GM18520 (cell line): ENCODE measurements at regions not wholly inside any gene's neighbourhood (a gene's known extent, or its start where the extent isn't known, plus 50 kb on each side); places are given as distances from the start of the nearest gene placed in this dataset.

Experiments
- ATAC-seq: cut with Tn5 transposase; IDR thresholded peaks from one replicate; pipeline ENCODE4 v1.9.1; 2021; ENCODE audit not compliant: unreplicated experiment

DNA sequence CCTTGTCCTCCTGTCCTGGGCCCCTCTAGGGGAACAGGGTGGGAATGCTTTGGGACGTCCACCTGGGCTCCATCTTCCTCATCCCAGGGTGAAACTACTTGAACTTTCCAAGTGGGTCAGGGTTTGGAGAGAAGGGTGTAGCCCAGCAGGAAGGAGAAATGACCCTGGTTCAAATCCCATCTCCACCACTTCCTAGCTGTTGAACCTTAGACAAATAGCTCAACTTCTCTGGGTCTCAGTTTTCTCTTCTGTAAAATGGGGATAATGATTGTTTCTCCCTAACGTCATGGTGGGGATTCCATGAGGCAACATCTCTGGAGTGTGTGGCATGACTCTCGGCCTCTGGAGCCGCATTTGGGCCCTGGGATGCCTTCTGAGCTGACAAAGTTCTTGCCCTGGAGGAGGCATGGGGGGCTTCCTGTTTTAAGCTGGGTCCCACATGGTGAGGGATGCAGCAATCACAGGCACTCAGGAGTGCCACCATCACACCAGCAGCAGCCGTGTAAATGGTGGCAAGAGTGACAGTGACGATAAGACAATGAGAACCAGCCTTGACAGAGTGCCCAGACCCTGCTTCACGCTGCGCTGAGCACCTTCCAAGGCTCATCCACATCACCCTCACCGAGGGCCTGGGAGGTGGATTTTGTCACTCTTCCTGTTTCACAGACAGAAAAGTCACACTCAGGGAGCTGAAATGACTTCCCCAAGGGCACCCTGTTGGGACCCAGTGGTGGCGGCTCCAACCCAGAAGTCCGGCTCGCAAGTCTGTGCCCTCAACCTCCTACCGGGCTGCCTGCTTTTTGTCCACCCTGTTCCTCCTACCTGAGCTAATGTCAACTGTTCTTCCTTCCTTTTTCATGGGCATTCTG lies 69.5 kb upstream of the IER5L start:
- ATAC-seq, result no peak

DNA sequence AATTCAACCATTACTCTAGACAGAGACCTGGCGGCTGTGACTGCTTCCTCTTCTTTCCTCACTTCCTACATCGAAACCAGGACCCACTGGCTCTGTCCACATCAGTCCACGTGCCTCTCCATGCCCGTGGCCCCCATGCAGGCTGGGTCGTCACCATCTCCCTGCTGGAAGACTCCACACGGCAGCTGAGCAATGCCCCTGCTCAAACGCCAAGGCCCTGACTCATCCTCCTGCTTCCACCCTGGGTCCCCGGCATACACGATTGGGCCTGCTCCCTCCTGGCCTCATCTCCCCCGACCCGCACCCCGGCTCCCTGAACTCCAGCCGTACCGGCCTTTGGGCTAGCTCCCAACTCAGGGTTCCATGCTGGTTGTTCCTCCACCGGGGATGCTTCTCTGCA lies 67.2 kb upstream of the IER5L start:
- ATAC-seq, result no peak

DNA sequence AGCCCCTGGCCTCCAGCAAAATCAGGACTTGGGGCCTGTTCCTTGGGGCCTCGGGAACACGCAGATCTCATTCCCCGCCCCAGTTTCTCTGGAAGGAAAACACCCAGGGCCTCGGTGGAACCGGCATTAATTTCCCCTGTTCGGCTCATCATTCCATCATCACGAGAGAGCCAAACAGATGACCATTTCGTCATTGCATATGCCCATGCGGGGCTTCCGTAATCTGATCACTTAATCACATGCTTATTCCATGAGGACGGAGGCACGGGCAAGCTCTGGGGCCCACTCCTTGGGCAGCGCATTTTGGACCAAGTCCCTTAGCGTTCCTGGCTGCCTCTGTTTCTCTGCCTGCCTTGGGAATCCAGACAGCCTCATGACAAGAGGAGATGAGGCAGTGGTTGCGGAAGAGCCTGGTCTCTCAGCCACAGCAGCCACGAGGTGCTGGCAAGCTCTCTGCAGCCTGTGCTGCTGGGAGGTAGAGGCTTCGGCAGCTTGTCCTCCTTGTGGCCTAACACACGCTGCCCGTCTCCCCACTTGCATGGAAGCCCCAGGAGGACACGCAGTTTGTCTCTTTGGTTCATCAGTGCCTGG lies 65.0 kb upstream of the IER5L start:
- ATAC-seq, result no peak

DNA sequence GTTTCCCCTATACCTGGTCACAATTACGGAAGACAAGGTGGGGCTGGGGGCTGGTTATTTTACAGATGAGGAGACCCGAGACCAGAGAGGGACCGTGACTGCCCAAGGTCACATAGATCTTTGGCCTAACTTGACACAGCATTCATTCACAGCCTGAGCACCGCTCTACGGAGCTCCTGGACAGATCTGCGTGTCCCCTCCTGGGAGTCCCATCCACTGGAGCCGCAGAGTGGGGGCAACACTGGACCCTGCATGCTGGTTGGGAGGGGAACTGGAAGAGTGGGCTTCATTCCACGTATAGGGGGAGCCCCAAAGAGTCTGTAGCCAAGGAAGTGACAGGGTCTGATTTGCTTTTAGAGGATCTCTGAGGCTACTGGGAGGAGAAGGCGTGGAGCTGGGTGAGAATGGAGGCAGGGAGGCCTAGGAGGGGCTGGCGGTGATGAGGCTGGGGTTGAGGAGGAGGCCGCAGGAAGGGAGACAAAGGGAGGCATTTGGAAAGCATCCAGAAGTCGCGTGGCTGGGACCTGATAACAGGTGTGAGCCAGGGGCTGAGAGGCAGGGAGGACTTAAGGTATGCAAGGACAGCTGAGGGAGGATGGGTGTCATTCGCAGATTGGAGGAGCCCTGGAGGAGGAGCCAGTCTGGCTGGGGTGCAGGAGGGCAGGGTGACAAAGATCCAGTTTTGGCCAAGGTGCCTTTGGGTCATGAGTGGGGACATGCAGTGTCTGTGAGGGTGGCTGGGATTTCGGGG lies 64.3 kb upstream of the IER5L start:
- ATAC-seq, result no peak

DNA sequence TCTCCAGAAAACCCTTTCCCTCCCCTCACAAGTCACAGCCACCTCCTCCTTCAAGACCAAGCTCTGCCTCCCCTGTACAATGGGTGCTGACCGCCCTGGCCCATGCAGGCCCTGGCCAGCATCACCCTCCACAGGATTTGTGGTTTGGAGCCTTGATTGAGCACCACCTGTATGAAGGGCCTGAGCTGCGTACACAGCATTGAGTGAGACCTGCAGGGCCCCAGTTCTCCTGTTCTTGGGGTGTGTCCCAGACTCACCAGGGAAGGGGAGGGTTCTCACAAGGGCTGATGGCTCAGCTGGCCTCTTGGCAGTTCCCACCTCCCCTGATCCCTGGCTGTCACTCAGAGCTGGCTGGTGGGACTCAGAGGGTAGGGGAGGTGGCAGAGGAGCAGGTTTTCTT lies 63.7 kb upstream of the IER5L start:
- ATAC-seq, result no peak

DNA sequence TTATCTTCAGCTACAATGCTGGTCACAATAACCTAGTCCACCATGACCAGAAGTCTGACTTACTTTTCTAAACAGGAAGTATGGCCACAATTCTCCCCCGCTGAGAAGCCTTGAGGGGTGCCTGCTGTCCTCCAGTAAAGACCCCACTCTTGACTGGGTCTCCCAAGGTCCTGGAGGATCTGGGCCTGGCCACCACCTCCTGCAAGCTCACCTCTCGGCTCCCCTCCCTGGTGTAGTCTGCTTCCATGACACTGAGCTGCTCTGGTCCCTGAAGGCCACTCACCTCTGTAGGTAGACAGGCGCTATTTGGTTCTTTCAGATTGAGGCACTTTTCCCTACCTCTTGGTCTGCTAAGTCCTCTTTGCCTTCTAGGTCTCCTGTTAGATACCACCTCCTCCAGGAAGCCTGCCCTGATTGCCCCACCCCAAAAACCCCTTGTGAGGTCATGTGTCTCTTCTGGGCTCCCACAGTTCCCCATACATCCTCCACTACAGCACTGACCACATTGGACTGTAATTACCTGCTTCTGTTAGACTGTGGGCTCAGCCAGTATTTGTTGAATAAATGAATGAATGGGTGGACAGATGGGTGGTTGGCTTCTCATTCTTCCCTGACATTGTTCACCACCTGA lies 62.6 kb upstream of the IER5L start:
- no peak for ATAC-seq

DNA sequence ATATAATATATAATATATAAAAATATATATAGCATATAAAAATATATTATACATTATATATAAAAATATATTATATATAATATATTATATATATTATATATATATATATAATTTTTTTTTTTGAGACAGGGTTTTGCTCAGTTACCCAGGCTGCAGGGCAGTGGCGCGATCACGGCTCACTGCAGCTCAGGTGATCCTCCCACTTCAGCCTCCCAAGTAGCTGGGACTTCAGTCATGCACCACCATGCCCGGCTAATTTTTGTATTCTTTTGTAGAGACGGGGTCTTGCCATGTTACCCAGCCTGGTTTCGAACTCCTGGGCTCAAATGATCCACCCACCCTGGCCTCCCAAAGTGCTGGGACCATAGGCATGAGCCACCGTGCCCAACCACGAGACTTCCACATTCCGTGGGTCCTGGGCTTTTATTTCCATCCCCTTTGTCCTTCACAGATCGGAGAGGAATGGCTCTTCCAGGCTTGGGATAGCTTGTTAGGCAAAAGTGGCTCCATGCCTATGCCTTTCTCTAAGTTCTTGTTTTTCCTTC lies 62.0 kb upstream of the IER5L start:
- ATAC-seq, result no peak

DNA sequence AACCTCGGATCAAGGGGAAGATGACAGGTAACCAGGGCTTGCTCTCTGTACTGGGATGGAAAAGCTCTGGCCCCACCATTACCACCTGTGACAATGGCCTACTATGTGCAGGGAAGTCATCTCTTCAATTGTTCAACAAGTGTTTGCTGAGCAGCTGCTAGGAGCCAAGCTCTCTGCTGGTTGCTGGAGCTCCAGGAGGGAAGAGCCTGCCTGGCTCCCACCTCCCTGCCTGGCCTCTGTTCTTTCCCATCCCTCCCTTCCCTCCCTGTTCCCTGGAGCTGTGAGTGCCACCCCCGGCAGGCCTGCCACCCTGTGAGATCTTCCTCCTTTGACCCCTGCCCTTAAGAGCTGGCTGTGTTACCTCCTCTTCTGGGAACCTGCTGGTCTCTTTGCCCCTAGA lies 59.7 kb upstream of the IER5L start:
- no peak for ATAC-seq

DNA sequence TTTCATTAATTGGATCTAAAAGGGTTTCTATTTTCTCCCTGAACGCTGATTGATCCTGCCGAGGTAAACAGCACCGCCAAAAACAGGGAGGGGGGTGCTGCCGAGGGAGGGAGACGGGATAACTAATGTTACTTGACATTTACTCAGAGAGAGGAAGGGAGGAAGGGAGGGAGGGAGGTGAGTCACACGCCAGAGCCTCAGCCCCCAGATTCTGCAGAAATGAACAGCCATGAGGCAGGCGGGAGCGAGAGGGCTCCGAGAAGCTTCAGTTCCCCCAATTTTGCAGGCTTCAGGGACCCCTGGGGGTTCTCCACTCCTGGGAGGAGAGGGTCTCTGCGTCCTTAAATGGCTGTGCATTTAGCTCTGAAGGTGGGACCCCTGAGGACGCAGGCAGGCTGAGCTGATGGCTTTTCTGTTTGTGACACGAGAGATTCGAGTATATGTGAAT lies 59.1 kb upstream of the IER5L start:
- no peak for ATAC-seq

DNA sequence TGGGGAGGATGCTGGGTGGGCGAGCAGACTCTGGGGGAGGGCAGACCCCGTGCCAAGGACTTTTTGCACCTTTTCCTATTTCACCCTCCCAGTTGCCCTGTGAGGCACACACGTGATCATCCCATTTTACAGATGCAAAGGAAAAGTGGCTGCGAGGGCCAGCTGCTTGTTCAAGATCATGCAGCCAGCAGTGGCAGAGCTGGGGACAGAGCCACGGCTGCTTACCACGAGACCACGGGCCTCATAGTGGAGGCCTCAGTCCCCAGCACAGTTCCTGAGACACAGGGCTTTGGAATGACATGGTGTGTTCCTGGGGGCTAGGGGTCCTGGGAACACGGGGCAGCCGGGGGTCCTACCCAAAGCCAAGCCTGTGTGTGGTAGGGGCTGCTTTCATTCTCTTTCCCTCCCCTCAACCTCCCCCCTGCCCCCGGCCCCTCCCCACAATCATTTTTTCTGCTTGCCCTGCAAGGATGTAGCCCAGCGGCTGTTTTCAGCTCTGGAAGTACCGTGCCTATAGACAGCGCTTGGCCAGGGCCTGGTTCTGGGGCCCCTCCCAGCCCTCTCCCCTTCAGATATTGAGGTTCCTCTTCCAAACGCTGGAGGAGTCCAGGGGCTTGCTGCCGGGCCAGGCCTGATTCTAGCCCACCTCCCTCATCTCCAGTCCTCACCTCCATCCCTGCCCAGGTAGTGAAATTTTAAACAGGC lies 58.5 kb upstream of the IER5L start:
- no peak for ATAC-seq

DNA sequence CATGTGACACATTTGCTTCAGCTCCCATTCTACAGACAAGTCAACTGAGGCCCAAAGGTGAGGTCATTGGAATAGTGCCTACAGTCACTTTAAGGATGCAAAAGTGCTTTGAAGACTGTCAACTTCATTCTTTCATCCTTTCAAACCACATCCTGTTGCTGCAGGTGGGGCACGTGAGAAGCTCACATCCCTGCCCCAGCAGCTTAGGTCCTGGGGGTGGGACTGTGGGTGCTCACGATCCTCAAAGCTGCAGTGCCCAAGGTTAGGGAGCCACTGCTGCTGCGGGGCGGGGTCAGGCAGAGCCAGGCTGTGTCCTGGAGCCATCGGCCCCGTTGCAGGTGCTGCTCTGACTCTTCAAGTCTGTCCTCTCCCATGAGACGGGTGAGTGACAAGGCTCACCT lies 57.9 kb upstream of the IER5L start:
- ATAC-seq, result no peak

DNA sequence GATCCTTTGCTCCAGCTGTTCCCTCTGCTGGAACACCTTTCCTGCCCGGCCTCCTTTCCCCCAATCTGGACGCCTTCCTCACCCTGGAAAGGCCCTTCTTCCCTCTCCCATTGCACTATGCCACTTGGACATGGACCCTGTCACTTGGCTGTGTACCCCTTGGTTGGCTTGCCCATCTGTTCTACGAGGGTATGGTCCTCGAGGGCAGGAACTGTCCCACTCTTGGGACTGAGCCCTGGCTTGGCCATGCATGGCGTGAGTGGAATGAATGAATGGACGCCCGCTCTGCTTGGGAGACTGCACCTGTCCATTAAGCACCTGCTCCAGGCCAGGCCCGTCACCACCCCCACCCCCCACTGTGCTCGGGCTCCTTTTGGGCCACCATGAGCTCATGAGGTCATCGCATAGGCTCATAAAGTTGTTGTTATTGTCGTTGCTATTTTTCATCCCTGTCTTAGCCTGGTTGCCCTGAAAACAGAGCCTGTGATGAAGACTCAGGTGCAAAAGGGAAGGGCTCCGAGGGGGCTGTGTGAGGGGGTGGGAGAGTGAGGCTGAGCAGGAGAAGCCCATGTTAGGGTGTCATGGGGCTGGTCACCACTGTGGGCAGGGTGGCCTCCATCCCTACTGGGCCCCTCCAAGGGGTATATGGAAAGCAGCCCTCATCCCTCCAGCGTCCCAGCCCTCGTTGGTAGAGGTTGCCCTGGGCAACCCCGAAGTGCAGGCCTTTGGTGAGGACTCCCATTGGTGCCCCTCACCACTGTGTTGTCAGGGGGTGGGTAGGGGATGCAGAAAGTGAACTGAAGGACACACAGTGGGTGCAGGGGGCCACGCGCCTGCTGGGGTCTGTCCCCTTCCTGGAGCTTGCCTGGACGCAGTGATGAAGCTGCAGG lies 57.2 kb upstream of the IER5L start:
- no peak for ATAC-seq

DNA sequence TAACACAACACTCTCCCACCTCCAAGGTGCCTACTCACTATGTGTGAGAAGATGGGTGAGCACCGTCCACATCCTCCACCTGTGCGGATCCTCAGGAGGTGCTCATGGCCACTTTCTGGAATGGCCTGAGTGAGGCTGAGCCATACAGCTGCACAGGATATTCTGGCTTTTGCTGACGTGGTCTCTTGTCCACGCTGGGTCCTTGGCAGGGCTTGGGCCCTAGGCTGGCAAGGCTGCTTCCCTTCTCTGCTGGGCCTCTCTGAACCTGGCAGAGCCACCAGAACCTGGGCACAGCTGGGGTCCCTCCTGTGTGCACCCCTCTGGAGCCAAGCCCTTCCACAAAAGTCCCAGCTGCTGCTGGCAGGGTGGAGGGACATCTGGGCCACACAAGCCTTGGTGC lies 56.4 kb upstream of the IER5L start:
- ATAC-seq, result no peak

DNA sequence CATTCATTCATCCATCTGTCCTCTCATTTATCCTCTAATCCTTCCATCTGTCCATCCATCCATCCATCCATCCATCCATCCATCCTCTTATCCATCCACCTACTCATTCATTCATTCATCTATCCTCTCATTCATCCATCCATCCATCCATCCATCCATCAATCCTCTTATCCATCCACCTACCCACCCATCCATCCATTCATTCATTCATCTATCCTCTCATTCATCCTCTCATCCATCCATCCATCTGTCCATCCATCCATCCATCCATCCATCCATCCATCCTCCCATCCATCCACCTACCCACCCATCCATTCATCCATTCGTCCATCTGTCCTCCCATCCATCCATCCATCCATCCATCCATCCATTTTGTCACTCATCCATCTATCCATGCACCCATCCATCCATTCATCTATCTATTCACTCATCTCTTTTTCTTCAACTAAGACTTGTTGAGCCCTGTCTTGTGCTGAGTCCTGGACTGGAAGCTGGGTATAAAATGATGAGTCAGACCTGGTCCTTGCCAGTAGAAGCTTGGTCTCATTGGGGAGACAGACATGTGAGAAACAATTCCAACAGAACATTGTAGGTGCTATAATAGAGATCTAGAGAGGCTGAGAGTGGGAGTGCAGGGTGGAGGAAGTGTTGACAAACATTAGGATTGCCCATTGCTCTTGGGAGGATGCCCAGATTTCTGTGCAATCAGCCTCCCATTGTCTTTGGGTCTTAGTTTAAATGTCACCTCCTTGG lies 55.0 kb upstream of the IER5L start:
- ATAC-seq, result no peak

DNA sequence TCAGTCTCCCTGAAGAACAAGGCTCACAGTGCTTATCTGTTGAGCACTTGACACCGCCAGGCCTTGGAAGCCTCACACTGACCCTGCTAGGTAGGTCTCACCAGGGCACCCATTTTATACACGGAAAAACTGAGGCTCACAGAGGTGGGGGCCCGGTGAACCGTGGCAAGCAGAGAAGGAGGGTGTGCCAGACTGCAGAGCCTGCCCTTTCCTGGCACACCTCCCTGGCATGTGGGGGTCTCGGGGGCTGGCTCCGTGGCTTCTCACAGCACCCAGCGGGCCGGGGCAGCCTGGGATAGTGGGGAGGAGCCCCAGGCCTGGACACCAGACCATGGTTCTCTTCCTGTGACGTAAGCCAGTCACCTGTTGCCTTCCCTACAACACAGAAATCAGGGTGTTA lies 53.7 kb upstream of the IER5L start:
- ATAC-seq, result no peak

DNA sequence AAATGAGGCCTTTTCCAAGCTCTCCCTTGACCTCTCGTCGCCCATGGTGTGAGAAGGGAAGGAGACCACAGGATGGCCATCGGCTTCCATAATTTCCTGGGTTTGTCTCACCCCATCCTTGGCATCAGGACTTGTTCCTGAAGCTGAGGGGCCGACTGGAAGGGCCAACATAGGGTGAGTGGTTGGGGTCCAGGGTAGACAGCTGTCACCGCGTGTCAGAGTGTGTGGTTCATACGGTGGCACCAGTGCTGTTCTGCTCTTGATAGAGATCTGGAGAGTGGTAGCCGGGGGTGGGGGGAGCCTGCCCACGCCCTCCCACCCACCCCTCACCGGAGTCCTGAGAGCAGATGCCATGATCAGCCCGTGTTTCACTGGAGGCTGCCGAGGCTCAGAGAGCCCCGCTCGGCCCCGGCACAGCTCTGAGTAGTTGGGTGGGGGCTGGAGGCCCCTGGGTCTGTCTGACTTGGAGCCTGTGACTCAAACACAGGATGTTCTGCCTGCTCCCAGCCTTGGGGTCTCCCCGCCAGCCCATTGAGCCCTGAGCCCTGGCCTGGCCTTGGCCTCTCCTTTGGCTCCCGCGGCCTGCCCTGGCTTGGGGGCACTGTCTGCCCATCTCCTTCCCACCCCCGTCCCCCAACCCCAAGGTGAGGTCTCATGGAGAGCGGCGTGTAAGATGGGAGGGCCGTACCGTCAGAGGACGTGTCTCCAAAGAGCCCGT lies 53.1 kb upstream of the IER5L start:
- no peak for ATAC-seq

DNA sequence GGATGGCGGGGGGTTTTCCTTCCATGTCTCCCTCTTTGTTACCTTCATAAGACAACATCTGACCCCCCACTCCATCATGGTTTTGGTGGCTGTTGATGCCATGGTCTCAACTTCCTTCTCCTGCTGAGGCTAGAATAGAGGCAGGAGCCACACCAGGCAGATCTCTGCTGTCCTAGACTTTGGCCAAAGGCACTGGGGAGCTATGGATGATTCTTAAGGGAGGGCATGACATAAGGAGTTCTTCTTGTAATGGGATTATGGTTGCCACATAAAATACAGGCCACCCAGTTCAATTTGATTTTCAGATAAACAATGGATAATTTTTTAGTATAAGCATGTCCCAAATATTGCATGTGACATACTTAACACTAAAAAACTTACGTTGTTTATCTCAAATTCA lies 52.2 kb upstream of the IER5L start:
- ATAC-seq, result no peak
